NCI-H226 (cell line): ENCODE measurements at regions not wholly inside any gene's neighbourhood (a gene's known extent, or its start where the extent isn't known, plus 50 kb on each side); places are given as distances from the start of the nearest gene placed in this dataset.
A peak's percentile ranks its signal among the peaks of the same experiment; 100 is the strongest.

Experiments
- DNase-seq: peaks from one replicate; pipeline ENCODE4 v3.0.0-alpha.2; 2015

DNA sequence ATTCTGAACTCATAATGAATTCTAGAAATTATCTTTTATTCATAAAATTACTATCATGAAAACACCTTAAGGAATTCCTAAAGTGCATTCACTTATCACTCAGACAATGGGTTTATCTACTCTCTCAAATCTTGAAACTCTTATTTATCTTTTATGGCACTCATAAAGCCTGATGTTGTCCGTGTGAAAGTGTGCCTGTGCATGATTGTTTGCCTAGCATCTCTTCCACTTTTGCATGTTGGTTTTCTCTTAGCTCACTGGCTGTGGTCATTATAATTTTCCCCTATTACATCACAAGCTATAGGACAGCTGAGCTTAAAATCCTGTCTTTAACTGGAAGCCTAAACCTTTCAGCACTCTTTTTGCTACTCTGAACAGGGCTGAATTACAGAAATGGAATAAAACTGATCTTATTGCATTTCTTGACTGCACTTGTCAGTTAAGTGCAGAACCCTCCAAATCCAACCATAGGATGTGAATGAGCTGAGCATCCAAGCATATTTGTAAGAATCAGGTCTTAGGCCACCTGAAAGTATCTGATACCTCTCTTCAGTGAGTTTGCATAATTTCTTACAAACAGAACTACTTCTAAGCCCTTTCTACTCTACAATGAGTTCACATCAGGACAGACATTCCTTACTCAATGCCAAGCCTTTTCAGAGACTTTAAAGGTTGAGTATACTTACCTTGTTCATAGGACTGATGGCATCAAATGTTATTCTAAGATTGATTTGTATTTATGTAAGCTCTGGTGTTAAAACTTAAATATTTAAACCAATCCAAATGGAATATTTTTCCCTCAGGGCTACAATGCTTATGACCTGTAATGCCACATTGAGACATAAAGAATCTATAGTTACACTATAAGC is 221.2 kb upstream of the KITLG start:
- DNase-seq: no peak

GRCh38 chr12:88793096-88793495 is 212.8 kb upstream of the KITLG start:
- no peak for DNase-seq

DNA sequence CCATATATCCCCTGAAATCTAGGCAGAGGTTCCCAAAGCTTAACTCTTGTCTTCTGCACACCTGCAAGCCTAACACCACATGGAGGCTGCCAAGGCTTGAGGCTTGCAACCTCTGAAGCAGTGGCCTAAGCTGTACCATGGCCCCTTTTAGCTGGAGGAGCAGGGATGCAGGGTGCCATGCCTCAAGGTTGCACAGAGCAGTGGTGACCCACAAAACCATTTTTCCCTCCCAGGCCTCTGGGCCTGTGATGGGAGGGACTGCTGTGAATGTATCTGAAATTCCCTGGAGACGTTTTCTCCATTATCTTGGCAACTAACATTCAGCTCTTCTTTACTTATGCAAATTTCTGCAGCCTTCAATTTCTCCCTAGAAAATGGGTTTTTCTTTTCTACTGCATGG is 210.0 kb upstream of the KITLG start:
- no peak for DNase-seq

GRCh38 chr12:88784166-88784565 is 203.9 kb upstream of the KITLG start:
- DNase-seq: peak; percentile 24

DNA sequence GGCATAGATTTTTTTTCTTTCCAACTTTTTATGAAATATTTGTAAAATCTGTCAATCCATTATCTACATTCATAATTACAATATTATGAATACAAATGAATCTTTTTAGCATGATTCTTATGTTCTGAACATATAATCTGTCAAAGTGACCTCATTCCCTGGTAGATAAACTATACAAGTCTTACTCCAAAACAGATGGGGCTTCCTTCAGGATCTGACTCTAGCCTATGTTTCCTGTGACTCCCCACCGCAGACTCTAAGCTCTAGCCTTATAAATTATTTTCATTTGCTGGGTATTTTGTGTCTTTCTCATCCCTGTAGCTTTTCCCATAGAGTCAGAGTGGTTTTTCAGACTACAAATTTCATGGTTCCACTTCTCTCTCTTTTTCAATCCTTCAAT is 202.1 kb upstream of the KITLG start:
- DNase-seq: no peak

DNA sequence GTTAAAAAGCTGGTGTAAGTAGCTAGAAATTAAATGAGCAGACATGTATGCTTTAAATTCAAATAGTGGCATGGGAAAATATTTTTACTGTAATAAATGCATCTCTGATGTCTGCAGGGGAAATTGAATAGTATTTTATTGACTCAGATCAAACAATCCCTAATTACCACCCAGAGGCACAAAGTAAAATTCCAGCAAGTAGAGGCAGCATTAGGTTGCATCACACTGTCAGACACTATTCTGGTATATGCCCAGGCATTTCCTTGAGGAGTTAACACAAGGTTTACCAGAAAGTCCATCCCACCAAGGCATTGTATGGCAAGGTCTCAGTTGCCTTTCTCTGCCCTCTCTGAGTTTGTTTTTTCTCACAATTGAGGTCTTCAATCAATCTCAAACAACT is 201.6 kb upstream of the KITLG start:
- DNase-seq: peak; percentile 13

DNA sequence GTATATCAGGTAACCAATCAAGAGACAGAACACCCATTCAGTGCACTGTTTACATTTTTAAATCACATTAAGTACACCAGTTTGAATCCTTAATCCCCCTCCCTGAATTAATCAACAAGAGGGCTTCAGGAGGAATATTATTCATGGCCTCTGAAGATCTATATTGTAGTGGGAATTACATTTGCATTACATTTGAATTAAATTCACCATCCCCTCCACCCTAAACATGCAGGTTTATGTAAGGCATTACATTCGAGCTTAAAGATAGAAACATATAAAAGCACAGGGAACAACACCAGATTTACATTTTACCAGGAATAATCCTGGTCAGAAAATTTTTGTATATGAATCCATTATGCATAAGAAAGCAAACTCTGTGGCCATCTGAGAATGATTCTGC is 197.8 kb upstream of the KITLG start:
- DNase-seq: no peak

- DNase-seq: no peak
Observed at GRCh38 chr12:88775742-88776151, 195.5 kb upstream of the KITLG start.

GRCh38 chr12:88767699-88768098 is 187.4 kb upstream of the KITLG start:
- no peak for DNase-seq

- peak; percentile 57 for DNase-seq
Observed at GRCh38 chr12:88764781-88765480, 184.7 kb upstream of the KITLG start.

DNA sequence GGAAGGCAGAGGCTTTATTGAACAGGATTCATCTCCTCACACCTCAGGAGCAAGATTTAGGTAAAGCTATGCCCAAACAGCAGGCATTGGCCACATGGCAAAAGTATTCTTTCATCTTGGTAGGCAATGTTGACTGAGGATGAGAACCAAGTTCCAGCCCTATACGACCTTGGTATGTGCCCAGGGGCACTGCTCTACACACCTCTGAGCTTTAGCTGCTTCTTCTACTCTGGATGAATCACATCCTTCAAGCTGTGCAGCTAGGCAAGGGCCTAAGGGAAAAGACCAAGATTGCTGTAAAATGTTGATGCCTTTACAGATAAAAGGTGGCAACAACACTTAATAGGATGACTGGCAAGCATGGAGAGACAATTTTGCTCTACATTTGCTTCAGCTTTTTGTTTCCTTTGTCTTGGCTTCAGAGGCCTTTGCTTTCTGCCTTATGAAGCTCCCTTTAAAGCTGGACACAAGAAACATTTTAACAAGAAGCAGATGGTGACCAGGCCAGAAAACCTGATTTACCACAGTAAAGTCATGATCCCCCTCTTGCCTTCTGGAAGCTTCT is 183.3 kb upstream of the KITLG start:
- DNase-seq: peak; percentile 37

DNA sequence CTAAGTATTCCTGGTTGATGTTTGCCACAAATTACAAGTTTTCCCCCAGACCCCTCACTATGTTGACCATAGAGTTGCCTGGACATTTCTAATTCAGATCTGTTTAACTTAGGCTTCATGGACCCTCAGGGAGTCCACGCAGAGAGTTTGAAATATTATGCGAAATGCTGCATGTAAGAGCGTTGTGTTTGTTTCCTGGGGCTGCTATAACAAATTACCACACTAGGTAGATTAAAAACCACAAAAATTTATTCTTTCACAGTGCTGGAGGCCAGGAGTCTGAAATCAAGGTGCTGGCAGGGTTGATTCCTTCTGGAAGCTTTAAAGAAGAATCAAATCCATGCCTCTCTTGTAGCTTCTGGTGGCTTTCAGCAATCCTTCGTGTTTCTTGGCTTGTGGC is 177.9 kb upstream of the KITLG start:
- DNase-seq: peak; percentile 34

GRCh38 chr12:88756917-88757316 is 176.6 kb upstream of the KITLG start:
- DNase-seq: no peak

- no peak for DNase-seq
Observed at GRCh38 chr12:88756153-88756552, 175.9 kb upstream of the KITLG start.

GRCh38 chr12:88753707-88754106 is 173.4 kb upstream of the KITLG start:
- DNase-seq: no peak

- peak; percentile 41 for DNase-seq
Observed at GRCh38 chr12:88753066-88753465, 172.8 kb upstream of the KITLG start.

DNA sequence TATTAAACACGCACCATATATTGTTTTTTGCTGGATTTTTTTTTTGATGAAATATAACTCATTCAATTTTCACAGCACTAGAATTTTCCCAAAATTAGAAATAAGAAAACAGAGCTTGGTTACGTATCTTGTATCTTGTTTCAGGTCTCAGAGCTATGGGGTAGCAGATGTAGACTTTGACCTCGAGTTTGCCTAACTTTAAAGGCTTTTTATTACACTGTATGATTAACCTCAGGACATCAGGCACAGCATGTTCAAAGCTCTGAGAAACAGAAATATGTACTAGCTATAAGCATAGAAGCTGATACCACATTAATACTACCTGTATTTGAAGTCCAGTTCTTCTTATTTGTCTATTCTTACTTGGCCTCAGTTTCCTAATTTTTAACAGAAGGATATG is 171.9 kb upstream of the KITLG start:
- no peak for DNase-seq

GRCh38 chr12:88750867-88751543 is 170.7 kb upstream of the KITLG start:
- no peak for DNase-seq

DNA sequence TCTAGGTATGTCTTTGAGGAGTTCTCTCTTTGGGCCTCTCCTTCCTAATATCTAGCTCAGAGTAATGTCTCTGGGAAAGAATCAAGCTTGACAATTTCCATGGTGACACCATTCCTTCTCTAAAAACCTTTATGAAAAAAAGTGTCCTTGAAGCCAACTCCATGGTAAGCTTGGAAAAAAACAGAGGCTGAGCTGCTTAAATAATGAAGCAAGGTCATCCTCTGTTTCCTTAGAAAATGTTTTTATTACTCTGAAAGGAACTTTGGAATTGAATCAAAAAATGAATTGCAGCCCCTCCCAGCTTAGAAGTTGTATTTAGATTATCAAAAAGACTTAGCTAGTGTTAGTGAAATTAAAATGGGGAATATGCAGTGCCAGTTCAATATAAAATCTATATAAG is 166.1 kb upstream of the KITLG start:
- no peak for DNase-seq

- no peak for DNase-seq
Observed at GRCh38 chr12:88743946-88744685, 163.8 kb upstream of the KITLG start.

GRCh38 chr12:88737838-88738472 is 157.7 kb upstream of the KITLG start:
- DNase-seq: no peak

GRCh38 chr12:88736031-88736430 is 155.8 kb upstream of the KITLG start:
- no peak for DNase-seq
